Aorta (tissue), 5 donors: ENCODE measurements at regions not wholly inside any gene's neighbourhood (a gene's known extent, or its start where the extent isn't known, plus 50 kb on each side); places are given as distances from the start of the nearest gene placed in this dataset.

Source experiments
- ATAC-seq: fragments of 200-7000 bp; cut with Tn5 transposase; one replicate; pipeline ENCODE4 v1.9.1; 2022; ENCODE audit warnings: moderate library complexity; ENCODE audit not compliant: low FRiP score
- DNase-seq, 2 donors: peaks; one replicate each; pipeline ENCODE4 v3.0.0-alpha.2; 2020
- H3K27ac ChIP-seq, 2 donors: one replicate each; pipeline ENCODE4 v1.5.1; 2013; ENCODE audit warnings: low read length in 2 of 2, mild to moderate bottlenecking in 2 of 2, moderate library complexity in 2 of 2, control low read depth in 1 of 2, inconsistent platforms in 1 of 2, low read depth in 1 of 2
- H3K27me3 ChIP-seq, 2 donors: one replicate each; pipeline ENCODE4 v1.6.1; 2013; ENCODE audit warnings: control low read depth in 1 of 2, low read length in 1 of 2, mild to moderate bottlenecking in 1 of 2, moderate library complexity in 1 of 2; ENCODE audit not compliant: insufficient read depth in 2 of 2, control insufficient read depth in 1 of 2
- H3K36me3 ChIP-seq, 2 donors: one replicate each; pipeline ENCODE4 v1.6.1; 2013; ENCODE audit warnings: control low read depth in 1 of 2, low read length in 1 of 2, mild to moderate bottlenecking in 1 of 2; ENCODE audit not compliant: insufficient read depth in 2 of 2, control insufficient read depth in 1 of 2
- H3K4me1 ChIP-seq, 2 donors: one replicate each; pipeline ENCODE4 v1.6.1; 2013; ENCODE audit warnings: low read length in 2 of 2, control low read depth in 1 of 2, mild to moderate bottlenecking in 1 of 2, moderate library complexity in 1 of 2; ENCODE audit not compliant: insufficient read depth in 2 of 2, control insufficient read depth in 1 of 2
- H3K4me3 ChIP-seq, 2 donors: one replicate each; pipeline ENCODE4 v1.5.1; 2013; ENCODE audit warnings: low read length in 2 of 2, control low read depth in 1 of 2, mild to moderate bottlenecking in 1 of 2
- H3K9me3 ChIP-seq: one replicate; pipeline ENCODE4 v1.6.1; 2013; ENCODE audit warnings: mild to moderate bottlenecking, low read length; ENCODE audit not compliant: control insufficient read depth
- WGBS, 2 donors: extraction: QIAGEN DNeasy Blood & Tissue Kit; methylation state at CpG; one replicate each; pipeline ENCODE4 v1.1.7; 2013; 5-methylcytosine and 5-hydroxymethylcytosine counted together
- intact Hi-C, 2 donors: fragments of 100-400 bp; cut with DNase I; formaldehyde crosslinking; loops; one replicate each; pipeline versions ENCODE4 v1.14.2 to v1.15.0; 2022
- donor health status: healthy with polysubstance abuse.
- donor health status: Bipolar disorder and iron deficiency.
- donor health status: DM: no; HTN: no; CAD: no.
- donor health status: DM: no; HTN: no; CAD: no.
- donor health status: DM: yes; HTN: yes; CAD: no.

- Histone ChIP-seq H3K4me3 (no peak overlapping the region), H3K9me3 (no peaks in the 10 kb centered on the region), H3K27ac (no peak overlapping the region), H3K27me3 (no peaks in the 10 kb centered on the region), H3K4me1 (no peaks in the 10 kb centered on the region), H3K36me3 (no peaks in the 10 kb centered on the region)
- WGBS, 2 donors, result 54 to 72% methylated on average over 1 of the region's 1 CpG
- intact Hi-C loops, result no loop called here
- ATAC-seq, result no peak
- no peak for DNase-seq
Measured at GRCh38 chr11:41779401-41779960, 320.0 kb upstream of the LRRC4C start.

DNA sequence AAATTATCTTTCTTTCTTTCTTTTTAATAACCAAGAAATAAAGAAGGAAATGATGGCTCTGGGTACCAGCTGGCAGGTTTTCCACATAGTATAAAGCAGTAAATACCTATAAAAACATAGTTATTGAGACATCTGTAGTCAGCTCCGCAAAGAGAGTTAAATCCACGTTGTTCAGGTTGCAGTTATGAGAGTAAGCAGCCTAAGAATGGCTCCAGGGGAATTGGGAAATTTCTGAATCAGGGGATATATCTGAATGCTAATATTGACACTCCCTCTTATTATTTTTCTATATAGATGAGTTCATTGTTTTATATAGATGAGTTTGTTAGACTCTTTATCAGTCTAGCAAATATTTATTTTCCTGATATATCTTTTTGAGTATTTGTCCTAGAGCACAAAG, 322.0 kb upstream of the LRRC4C start:
- DNase-seq, result no peak
- Histone ChIP-seq H3K9me3 (no peaks in the 10 kb centered on the region), H3K27me3 (no peaks in the 10 kb centered on the region), H3K4me3 (no peak overlapping the region), H3K36me3 (no peaks in the 10 kb centered on the region), H3K27ac (no peak overlapping the region), H3K4me1 (no peaks in the 10 kb centered on the region)
- ATAC-seq, result no peak
- intact Hi-C loops, result no loop called here
- 68 to 72% methylated on average over 2 of the region's 2 CpGs for WGBS, 2 donors

GRCh38 chr11:41784513-41785335, 325.3 kb upstream of the LRRC4C start:
- Histone ChIP-seq H3K4me1 (no peaks in the 10 kb centered on the region), H3K4me3 (no peak overlapping the region), H3K9me3 (no peaks in the 10 kb centered on the region), H3K27me3 (no peaks in the 10 kb centered on the region), H3K27ac (no peak overlapping the region), H3K36me3 (no peaks in the 10 kb centered on the region)
- ATAC-seq (no peak), DNase-seq (no peak)
- 72 to 73% methylated on average over 3 of the region's 3 CpGs for WGBS, 2 donors
- intact Hi-C loops, result no loop called here

DNA sequence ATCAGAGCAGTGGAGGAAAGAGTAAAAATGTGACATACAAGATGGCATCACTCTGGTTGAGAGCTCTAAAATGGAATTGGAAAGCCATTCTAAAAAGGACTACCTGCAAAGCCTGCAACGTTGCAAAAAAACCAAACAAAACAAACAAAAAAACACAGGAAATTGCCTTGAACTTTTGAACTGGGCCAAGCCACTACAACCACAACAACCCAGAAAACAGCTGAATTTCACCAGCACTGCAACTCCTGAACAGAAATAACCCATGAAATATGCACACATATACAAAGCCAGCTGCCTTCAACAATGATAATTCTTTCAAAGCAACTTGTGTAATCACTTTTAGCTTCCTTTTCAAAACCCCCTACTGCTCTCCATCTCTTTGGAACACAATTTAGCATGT, 326.6 kb upstream of the LRRC4C start:
- ATAC-seq (no peak), DNase-seq (no peak)
- no peaks in the 10 kb centered on the region for H3K4me1 ChIP-seq
- intact Hi-C loops, result no loop called here
- H3K9me3 ChIP-seq, result no peaks in the 10 kb centered on the region
- WGBS, 2 donors, result 0 to 10% methylated on average over 1 of the region's 1 CpG
- H3K36me3 ChIP-seq, result no peaks in the 10 kb centered on the region
- H3K27me3 ChIP-seq, result no peaks in the 10 kb centered on the region
- no peak overlapping the region for H3K4me3 ChIP-seq
- H3K27ac ChIP-seq, result no peak overlapping the region

DNA sequence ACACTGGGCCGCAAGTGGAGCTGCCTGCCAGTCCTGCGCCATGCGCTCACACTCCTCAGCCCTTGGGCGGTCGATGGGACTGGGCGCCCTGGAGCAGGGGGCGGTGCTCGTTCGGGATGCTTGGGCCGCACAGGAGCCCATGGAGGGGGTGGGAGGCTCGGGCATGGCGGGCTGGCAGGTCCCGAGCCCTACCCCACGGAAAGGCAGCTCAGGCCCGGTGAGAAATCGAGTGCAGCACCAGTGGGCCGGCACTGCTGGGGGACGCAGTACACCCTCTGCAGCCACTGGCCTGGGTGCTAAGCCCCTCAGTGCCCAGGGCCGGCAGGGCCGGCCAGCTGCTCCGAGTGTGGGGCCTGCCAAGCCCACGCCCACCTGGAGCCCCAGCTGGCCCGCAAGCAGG, 328.7 kb upstream of the LRRC4C start:
- Histone ChIP-seq H3K9me3 (no peaks in the 10 kb centered on the region), H3K36me3 (no peaks in the 10 kb centered on the region), H3K27me3 (no peaks in the 10 kb centered on the region), H3K4me3 (no peak overlapping the region), H3K4me1 (no peaks in the 10 kb centered on the region), H3K27ac (no peak overlapping the region)
- no peak for DNase-seq
- 89 to 93% methylated on average over 23 of the region's 23 CpGs for WGBS, 2 donors
- no peak for ATAC-seq
- intact Hi-C loops, result no loop called here

- WGBS, 2 donors, result 77 to 83% methylated on average over 3 of the region's 3 CpGs
- no peaks in the 10 kb centered on the region for H3K9me3 ChIP-seq
- no peak overlapping the region for H3K4me3 ChIP-seq
- ATAC-seq, result no peak
- intact Hi-C loops, result no loop called here
- H3K27ac ChIP-seq, result no peak overlapping the region
- H3K36me3 ChIP-seq, result no peaks in the 10 kb centered on the region
- no peaks in the 10 kb centered on the region for H3K4me1 ChIP-seq
- DNase-seq, result no peak
- no peaks in the 10 kb centered on the region for H3K27me3 ChIP-seq
Measured at GRCh38 chr11:41789376-41789775, 329.9 kb upstream of the LRRC4C start.

DNA sequence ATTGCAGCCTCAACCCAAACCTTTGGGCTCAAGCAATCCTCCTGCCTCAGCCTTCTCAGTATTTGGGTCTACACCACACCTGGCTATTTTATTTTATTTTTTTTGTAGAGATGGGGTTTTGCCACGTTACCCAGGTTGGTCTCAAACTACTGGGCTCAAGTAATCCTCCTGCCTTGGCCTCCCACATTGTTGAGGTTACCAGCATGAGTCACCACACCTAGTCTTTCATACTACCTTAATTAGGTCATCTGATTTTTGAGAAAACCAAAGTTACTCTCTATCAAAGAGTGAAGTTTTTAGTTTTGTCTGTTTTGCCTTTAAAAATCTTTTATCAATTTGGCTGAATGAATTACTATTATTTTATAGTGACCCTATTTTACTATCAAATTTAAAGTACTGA, 335.6 kb upstream of the LRRC4C start:
- WGBS, 2 donors, result 45 to 54% methylated on average over 1 of the region's 1 CpG
- Histone ChIP-seq H3K9me3 (no peaks in the 10 kb centered on the region), H3K4me1 (no peaks in the 10 kb centered on the region), H3K4me3 (no peak overlapping the region), H3K27me3 (no peaks in the 10 kb centered on the region), H3K27ac (no peak overlapping the region), H3K36me3 (no peaks in the 10 kb centered on the region)
- intact Hi-C loops, result no loop called here
- ATAC-seq (no peak), DNase-seq (no peak)

- DNase-seq (no peak), ATAC-seq (no peak)
- Histone ChIP-seq H3K9me3 (no peaks in the 10 kb centered on the region), H3K36me3 (no peaks in the 10 kb centered on the region), H3K4me1 (no peaks in the 10 kb centered on the region), H3K27ac (no peak overlapping the region), H3K27me3 (no peaks in the 10 kb centered on the region), H3K4me3 (no peak overlapping the region)
- intact Hi-C loops, result loop anchor here in 1 of 2 donors (5.0 kb wide), 1 partner anchor 47 kb away; no protein-coding TSS in a partner anchor
Measured at GRCh38 chr11:41799754-41800153, 340.3 kb upstream of the LRRC4C start.

- H3K27me3 ChIP-seq, result no peaks in the 10 kb centered on the region
- no peaks in the 10 kb centered on the region for H3K4me1 ChIP-seq
- no peak overlapping the region for H3K4me3 ChIP-seq
- ATAC-seq (no peak), DNase-seq (no peak)
- H3K9me3 ChIP-seq, result no peaks in the 10 kb centered on the region
- no peak overlapping the region for H3K27ac ChIP-seq
- H3K36me3 ChIP-seq, result no peaks in the 10 kb centered on the region
- 56 to 59% methylated on average over 4 of the region's 4 CpGs for WGBS, 2 donors
- intact Hi-C loops, result loop anchor here in 1 of 2 donors (5.0 kb wide), 1 partner anchor 52 kb away; no protein-coding TSS in a partner anchor
Measured at GRCh38 chr11:41803895-41804294, 344.4 kb upstream of the LRRC4C start.
